HUES6 (cell line): ENCODE measurements at regions not wholly inside any gene's neighbourhood (a gene's known extent, or its start where the extent isn't known, plus 50 kb on each side); places are given as distances from the start of the nearest gene placed in this dataset.

Source experiments
- H3K27ac ChIP-seq: 2 replicates; pipeline ENCODE4 v1.7.0; 2013; ENCODE audit warnings: low read depth, mild to moderate bottlenecking, low read length, inconsistent platforms
- H3K27me3 ChIP-seq: 2 replicates; pipeline ENCODE4 v1.6.1; 2013; ENCODE audit warnings: low read length; ENCODE audit not compliant: control insufficient read depth, insufficient read depth
- H3K36me3 ChIP-seq: 2 replicates; pipeline ENCODE4 v1.6.1; 2013; ENCODE audit warnings: low read length; ENCODE audit not compliant: control insufficient read depth, insufficient read depth
- H3K4me1 ChIP-seq: 2 replicates; pipeline ENCODE4 v1.6.1; 2013; ENCODE audit warnings: low read length; ENCODE audit not compliant: control insufficient read depth, insufficient read depth
- H3K4me3 ChIP-seq: 2 replicates; pipeline ENCODE4 v1.5.1; 2013; ENCODE audit warnings: low read depth, low read length
- H3K9ac ChIP-seq: one replicate; pipeline ENCODE4 v1.6.1; 2013; ENCODE audit warnings: mild to moderate bottlenecking, low read length
- H3K9me3 ChIP-seq: 2 replicates; pipeline ENCODE4 v1.6.1; 2013; ENCODE audit warnings: low read depth, low read length; ENCODE audit not compliant: control insufficient read depth, insufficient read depth

- H3K4me3 ChIP-seq: no peak overlapping the region
- peaks cover 20% of the 10 kb centered on the region; the same call in 1 of the 2 replicates for H3K4me1 ChIP-seq
- peaks cover 3% of the 10 kb centered on the region; the same call in 1 of the 2 replicates for H3K9me3 ChIP-seq
- H3K27ac ChIP-seq: no peak overlapping the region
- H3K27me3 ChIP-seq: no peaks in the 10 kb centered on the region
- H3K9ac ChIP-seq: no peak overlapping the region
- H3K36me3 ChIP-seq: no peaks in the 10 kb centered on the region
Measured at GRCh38 chr15:93201940-93202339, 112.9 kb upstream of the RGMA start.

GRCh38 chr15:93200837-93201226 is 111.8 kb upstream of the RGMA start:
- Histone ChIP-seq H3K9ac (no peak overlapping the region), H3K36me3 (no peaks in the 10 kb centered on the region), H3K9me3 (peaks cover 6% of the 10 kb centered on the region; the same call in 1 of the 2 replicates), H3K27me3 (no peaks in the 10 kb centered on the region), H3K4me3 (no peak overlapping the region), H3K4me1 (peaks cover 20% of the 10 kb centered on the region; the same call in 1 of the 2 replicates), H3K27ac (no peak overlapping the region)

DNA sequence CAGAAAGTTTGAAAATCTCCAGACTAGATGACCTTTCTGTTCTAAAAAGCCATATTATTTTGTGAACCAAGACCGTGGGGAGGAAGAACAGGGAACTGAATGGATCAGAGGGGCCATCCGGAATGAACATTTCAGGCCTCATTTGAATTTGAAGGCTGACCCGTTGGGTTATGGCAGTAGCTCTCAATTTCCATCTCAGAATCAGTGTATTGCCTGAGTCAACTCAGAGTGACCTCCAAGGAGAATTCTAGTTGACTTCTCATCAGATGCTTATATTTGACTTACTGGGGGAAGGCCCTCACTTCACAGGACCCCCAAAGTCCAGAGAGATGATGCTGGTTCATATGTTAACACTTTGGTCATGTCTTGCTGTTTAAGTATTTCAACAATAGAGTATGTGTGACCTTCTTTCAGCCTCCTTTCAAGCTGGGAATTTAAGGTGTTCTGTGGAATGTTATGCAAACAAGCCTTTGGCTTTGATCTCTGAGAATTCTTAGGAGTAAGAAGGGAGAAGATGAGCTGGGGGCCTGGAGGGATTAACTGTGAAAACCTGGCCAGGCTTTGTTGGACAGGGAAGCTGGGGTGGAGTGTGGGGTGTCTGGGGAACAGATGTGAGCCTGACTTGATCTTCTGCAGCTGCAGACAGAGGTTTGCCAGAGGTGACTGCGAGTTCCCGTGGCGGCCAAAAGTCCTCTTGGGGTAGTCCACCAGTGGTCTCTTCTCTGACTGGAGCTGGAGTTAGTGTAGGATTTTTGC is 111.2 kb upstream of the RGMA start:
- no peaks in the 10 kb centered on the region for H3K27me3 ChIP-seq
- H3K4me1 ChIP-seq: peaks cover 20% of the 10 kb centered on the region; the same call in 1 of the 2 replicates
- no peaks in the 10 kb centered on the region for H3K36me3 ChIP-seq
- no peak overlapping the region for H3K9ac ChIP-seq
- H3K27ac ChIP-seq: no peak overlapping the region
- peaks cover 6% of the 10 kb centered on the region; the same call in 1 of the 2 replicates for H3K9me3 ChIP-seq
- H3K4me3 ChIP-seq: no peak overlapping the region

DNA sequence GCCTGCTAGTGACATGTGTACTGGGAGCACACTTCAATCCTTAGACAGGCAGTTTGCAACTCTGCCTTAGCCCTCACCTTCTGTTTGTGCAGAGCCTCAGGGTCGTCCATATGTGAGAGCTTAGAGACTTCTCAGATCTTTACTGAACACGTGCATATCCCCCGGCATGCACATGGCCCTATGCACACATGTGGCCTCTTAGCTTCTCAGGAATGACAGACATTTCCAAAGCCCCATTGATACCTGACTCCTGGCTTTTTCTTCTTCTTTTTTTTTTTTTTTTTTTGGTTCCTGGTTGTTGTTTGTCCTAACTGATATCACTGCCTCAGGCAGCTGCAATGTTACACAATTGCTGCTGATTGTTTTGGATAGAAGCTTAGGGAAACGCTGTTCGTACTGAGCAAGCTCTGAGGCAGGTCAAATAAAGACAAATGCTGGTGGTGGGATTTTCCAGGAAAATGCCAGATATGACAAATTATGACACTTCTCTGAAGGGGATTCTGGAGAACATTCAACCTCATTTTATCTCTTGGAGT is 107.2 kb upstream of the RGMA start:
- Histone ChIP-seq H3K9me3 (peaks cover 6% of the 10 kb centered on the region; the same call in 1 of the 2 replicates), H3K27me3 (no peaks in the 10 kb centered on the region; the same call in 1 of the 2 replicates), H3K9ac (no peak overlapping the region), H3K4me3 (no peak overlapping the region), H3K27ac (no peak overlapping the region), H3K4me1 (peaks cover 12% of the 10 kb centered on the region; the same call in 1 of the 2 replicates), H3K36me3 (no peaks in the 10 kb centered on the region)

DNA sequence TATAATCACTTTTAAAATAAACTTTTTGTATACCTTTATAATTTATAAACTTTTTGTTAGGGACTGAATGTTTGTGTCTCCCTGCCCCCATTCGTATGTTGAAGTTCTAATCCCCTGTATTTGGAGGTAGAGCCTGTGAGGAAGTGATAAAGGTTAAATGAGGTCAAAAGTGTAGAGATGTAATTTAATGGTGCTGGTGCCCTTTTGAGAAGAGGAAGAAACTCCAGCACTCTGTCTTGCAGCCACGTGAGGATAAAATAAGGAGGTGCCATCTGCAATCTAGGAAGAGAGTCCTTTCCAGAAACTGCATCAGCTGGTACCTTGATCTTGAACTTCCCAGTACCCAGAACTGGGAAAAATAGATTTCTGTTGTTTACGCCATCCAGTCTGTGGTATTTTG is 106.1 kb upstream of the RGMA start:
- no peak overlapping the region for H3K4me3 ChIP-seq
- no peak overlapping the region for H3K9ac ChIP-seq
- no peak overlapping the region for H3K27ac ChIP-seq
- H3K4me1 ChIP-seq: peaks cover 8% of the 10 kb centered on the region
- no peaks in the 10 kb centered on the region for H3K36me3 ChIP-seq
- peaks cover 6% of the 10 kb centered on the region; the same call in 1 of the 2 replicates for H3K9me3 ChIP-seq
- peaks cover 1% of the 10 kb centered on the region for H3K27me3 ChIP-seq

- Histone ChIP-seq H3K4me3 (no peak overlapping the region), H3K4me1 (peaks cover 18% of the 10 kb centered on the region), H3K27ac (no peak overlapping the region), H3K9ac (no peak overlapping the region), H3K9me3 (no peaks in the 10 kb centered on the region), H3K27me3 (peaks cover 7% of the 10 kb centered on the region), H3K36me3 (no peaks in the 10 kb centered on the region)
Measured at GRCh38 chr15:93190238-93190637, 101.2 kb upstream of the RGMA start.

DNA sequence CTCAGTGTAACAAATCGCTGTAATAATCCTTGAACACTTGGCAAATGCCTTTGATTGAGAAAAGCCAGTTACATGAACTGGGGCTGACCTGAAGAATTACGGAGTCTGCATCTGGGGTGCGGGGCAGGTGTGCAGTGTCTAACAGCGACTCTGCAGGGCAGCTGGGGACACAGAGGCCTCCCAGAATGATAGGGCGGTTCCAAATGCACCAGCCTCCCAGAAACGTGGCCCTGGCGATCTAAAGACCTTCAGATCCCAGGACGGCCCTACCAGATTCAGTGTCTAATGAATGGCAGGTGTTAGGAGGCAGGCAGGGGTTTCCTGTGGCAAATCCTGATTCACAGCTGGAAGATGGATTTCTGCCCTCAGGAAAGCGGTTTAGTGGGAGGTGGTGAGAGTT is 100.5 kb upstream of the RGMA start:
- peaks cover 18% of the 10 kb centered on the region for H3K4me1 ChIP-seq
- H3K9me3 ChIP-seq: no peaks in the 10 kb centered on the region
- H3K9ac ChIP-seq: no peak overlapping the region
- peak overlapping the region; percentile 16 for H3K4me3 ChIP-seq
- no peaks in the 10 kb centered on the region for H3K36me3 ChIP-seq
- no peak overlapping the region for H3K27ac ChIP-seq
- peaks cover 7% of the 10 kb centered on the region for H3K27me3 ChIP-seq

DNA sequence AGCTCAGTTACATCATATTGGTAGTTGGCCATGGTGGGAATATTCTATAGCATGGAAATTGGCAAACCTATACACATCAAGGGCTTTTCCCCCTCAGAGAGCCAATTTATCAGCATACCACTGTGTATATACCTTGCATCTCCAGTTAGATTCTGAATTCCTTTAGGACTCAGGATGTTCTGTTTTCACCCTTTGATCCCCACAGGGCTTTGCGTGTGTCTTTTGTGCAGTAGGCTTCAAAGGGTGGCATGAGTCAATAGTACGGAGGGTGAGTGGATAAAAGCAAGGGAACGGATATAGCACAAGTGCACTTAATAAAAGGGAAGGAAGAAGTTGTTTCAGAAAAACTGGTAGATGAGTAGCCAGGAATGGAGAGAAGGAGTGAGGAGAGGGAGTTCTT is 99.2 kb upstream of the RGMA start:
- Histone ChIP-seq H3K4me1 (peaks cover 25% of the 10 kb centered on the region), H3K27me3 (peaks cover 7% of the 10 kb centered on the region)

GRCh38 chr15:93185796-93186195 is 96.8 kb upstream of the RGMA start:
- no peaks in the 10 kb centered on the region for H3K9me3 ChIP-seq
- no peaks in the 10 kb centered on the region for H3K36me3 ChIP-seq
- H3K27me3 ChIP-seq: peaks cover 7% of the 10 kb centered on the region
- H3K27ac ChIP-seq: no peak overlapping the region
- no peak overlapping the region for H3K9ac ChIP-seq
- H3K4me1 ChIP-seq: peaks cover 30% of the 10 kb centered on the region
- no peak overlapping the region for H3K4me3 ChIP-seq

More for the DNA sequence above, 99.2 kb upstream of the RGMA start:
- no peaks in the 10 kb centered on the region for H3K36me3 ChIP-seq
- no peak overlapping the region for H3K4me3 ChIP-seq
- H3K27ac ChIP-seq: no peak overlapping the region
- no peak overlapping the region for H3K9ac ChIP-seq
- no peaks in the 10 kb centered on the region for H3K9me3 ChIP-seq

GRCh38 chr15:93182703-93183205 is 93.7 kb upstream of the RGMA start:
- Histone ChIP-seq H3K27me3 (no peaks in the 10 kb centered on the region), H3K36me3 (no peaks in the 10 kb centered on the region), H3K27ac (no peak overlapping the region), H3K4me3 (no peak overlapping the region), H3K9me3 (no peaks in the 10 kb centered on the region), H3K4me1 (peaks cover 30% of the 10 kb centered on the region), H3K9ac (no peak overlapping the region)

DNA sequence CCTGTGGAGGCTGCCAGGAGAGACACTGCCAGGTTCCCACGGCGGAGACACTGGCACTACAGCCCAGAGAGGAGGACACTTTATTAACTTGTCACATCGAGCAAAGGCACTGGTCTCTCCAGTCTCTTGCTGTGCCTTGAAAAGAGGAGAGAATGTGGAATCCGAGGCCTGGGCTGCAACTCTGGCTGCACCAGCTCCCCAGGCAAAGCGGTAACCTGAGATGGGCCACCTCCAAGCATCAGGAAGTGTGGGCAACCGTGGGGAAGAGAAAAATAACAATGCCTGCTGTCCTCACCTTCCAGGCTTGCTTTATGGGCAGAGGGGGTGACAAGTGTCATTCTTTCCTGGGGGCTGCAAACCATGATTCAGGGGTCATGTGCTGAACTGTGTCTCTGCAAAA is 91.6 kb upstream of the RGMA start:
- Histone ChIP-seq H3K27me3 (no peaks in the 10 kb centered on the region), H3K4me3 (no peak overlapping the region), H3K9ac (no peak overlapping the region), H3K4me1 (peaks cover 30% of the 10 kb centered on the region), H3K9me3 (no peaks in the 10 kb centered on the region), H3K36me3 (no peaks in the 10 kb centered on the region), H3K27ac (no peak overlapping the region)
